ENCODE measurements at regions not wholly inside any gene's neighbourhood (a gene's known extent, or its start where the extent isn't known, plus 50 kb on each side); places are given as distances from the start of the nearest gene placed in this dataset.

- CTCF ChIA-PET, result no interaction called here
- no peak for DNase-seq
- no peak overlapping the region for H3K9ac ChIP-seq (ENCODE audit: low read length)
These were observed 760.8 kb upstream of the SEMA6D start for GRCh38 chr15:46956456-46956855.

GRCh38 chr15:46956881-46957280 is 760.4 kb upstream of the SEMA6D start:
- no peak for DNase-seq
- peaks cover 4% of the 10 kb centered on the region for H3K9me3 Mint-ChIP-seq (ENCODE audit: insufficient read depth)
- H3K4me1 Mint-ChIP-seq, result no peaks in the 10 kb centered on the region
- intact Hi-C loops (cut with micrococcal nuclease), result no loop called here
- Histone ChIP-seq H3K36me3 (replicated peaks in 1 of 2; ENCODE audit: control extremely low read depth in 1 of 2, control insufficient read depth in 1 of 2, extremely low read depth in 1 of 2, insufficient read depth in 2 of 2, low read length in 1 of 2) (no peaks in the 10 kb centered on the region), H3K27ac (ENCODE audit: low read length in 2 of 2) (no peak overlapping the region), H3K9me3 (ENCODE audit: control extremely low read depth in 1 of 3, control insufficient read depth in 2 of 3, insufficient read depth in 1 of 3, low read length in 2 of 3) (no peaks in the 10 kb centered on the region), H3K79me2 (ENCODE audit: control insufficient read depth, insufficient read depth, low read length) (no peaks in the 10 kb centered on the region), H3K4me1 (ENCODE audit: control insufficient read depth in 2 of 2, insufficient read depth in 2 of 2, low read length in 2 of 2) (no peaks in the 10 kb centered on the region), H3K4me3 (ENCODE audit: control extremely low read depth in 1 of 5, extremely low read depth in 1 of 5, insufficient read depth in 1 of 5, low read depth in 2 of 5, low read length in 4 of 5) (no peak overlapping the region), H3K4me2 (replicated peaks; ENCODE audit: low read depth, low read length, poor library complexity, severe bottlenecking) (no peak overlapping the region), H3K27me3 (replicated peaks in 1 of 4; ENCODE audit: control extremely low read depth in 1 of 4, control insufficient read depth in 3 of 4, insufficient read depth in 4 of 4, low read length in 3 of 4) (no peaks in the 10 kb centered on the region), H4K20me1 (ENCODE audit: control insufficient read depth, insufficient read depth, low read length, poor library complexity, severe bottlenecking) (no peaks in the 10 kb centered on the region), H2AFZ (ENCODE audit: insufficient read depth, low read depth, low read length, poor library complexity, severe bottlenecking) (no peak overlapping the region), H3K9ac (ENCODE audit: low read length) (no peak overlapping the region)
- TF ChIP-seq, protein P1, sequence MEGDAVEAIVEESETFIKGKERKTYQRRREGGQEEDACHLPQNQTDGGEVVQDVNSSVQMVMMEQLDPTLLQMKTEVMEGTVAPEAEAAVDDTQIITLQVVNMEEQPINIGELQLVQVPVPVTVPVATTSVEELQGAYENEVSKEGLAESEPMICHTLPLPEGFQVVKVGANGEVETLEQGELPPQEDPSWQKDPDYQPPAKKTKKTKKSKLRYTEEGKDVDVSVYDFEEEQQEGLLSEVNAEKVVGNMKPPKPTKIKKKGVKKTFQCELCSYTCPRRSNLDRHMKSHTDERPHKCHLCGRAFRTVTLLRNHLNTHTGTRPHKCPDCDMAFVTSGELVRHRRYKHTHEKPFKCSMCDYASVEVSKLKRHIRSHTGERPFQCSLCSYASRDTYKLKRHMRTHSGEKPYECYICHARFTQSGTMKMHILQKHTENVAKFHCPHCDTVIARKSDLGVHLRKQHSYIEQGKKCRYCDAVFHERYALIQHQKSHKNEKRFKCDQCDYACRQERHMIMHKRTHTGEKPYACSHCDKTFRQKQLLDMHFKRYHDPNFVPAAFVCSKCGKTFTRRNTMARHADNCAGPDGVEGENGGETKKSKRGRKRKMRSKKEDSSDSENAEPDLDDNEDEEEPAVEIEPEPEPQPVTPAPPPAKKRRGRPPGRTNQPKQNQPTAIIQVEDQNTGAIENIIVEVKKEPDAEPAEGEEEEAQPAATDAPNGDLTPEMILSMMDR (IDR thresholded peaks at IDR 0.05), result no peak
- TF ChIP-seq EZH2 (IDR thresholded peaks at IDR 0.05; ENCODE audit: borderline replicate concordance, insufficient read depth, low read depth, low read length, poor library complexity, severe bottlenecking), result no peak
- no peak overlapping the region for H3K4me3 Mint-ChIP-seq
- ChIA-PET CTCF (no interaction called here), POLR2A (no interaction called here)
- no peak for ATAC-seq (ENCODE audit: low read depth)
- no CpG with 5 or more reads among the region's 1 CpG for WGBS (ENCODE audit: insufficient coverage)
- H3K27ac Mint-ChIP-seq, result no peak overlapping the region
- H3K27me3 Mint-ChIP-seq, result no peaks in the 10 kb centered on the region

More at GRCh38 chr15:46956456-46956855, 760.8 kb upstream of the SEMA6D start:
- no peaks in the 10 kb centered on the region for H3K27me3 Mint-ChIP-seq
- Histone ChIP-seq H3K4me2 (replicated peaks; ENCODE audit: low read depth, low read length, poor library complexity, severe bottlenecking) (no peak overlapping the region), H4K20me1 (ENCODE audit: control insufficient read depth, insufficient read depth, low read length, poor library complexity, severe bottlenecking) (no peaks in the 10 kb centered on the region), H3K4me1 (ENCODE audit: control insufficient read depth in 2 of 2, insufficient read depth in 2 of 2, low read length in 2 of 2) (no peaks in the 10 kb centered on the region), H3K9me3 (ENCODE audit: control extremely low read depth in 1 of 3, control insufficient read depth in 2 of 3, insufficient read depth in 1 of 3, low read length in 2 of 3) (no peaks in the 10 kb centered on the region), H3K79me2 (ENCODE audit: control insufficient read depth, insufficient read depth, low read length) (no peaks in the 10 kb centered on the region), H3K4me3 (ENCODE audit: control extremely low read depth in 1 of 5, extremely low read depth in 1 of 5, insufficient read depth in 1 of 5, low read depth in 2 of 5, low read length in 4 of 5) (no peak overlapping the region), H3K36me3 (replicated peaks in 1 of 2; ENCODE audit: control extremely low read depth in 1 of 2, control insufficient read depth in 1 of 2, extremely low read depth in 1 of 2, insufficient read depth in 2 of 2, low read length in 1 of 2) (no peaks in the 10 kb centered on the region), H3K27me3 (replicated peaks in 1 of 4; ENCODE audit: control extremely low read depth in 1 of 4, control insufficient read depth in 3 of 4, insufficient read depth in 4 of 4, low read length in 3 of 4) (no peaks in the 10 kb centered on the region), H3K27ac (ENCODE audit: low read length in 2 of 2) (no peak overlapping the region), H2AFZ (ENCODE audit: insufficient read depth, low read depth, low read length, poor library complexity, severe bottlenecking) (no peak overlapping the region)
- no peak for ATAC-seq (ENCODE audit: low read depth)
- H3K4me1 Mint-ChIP-seq, result no peaks in the 10 kb centered on the region
- no peak overlapping the region for H3K4me3 Mint-ChIP-seq
- peaks cover 4% of the 10 kb centered on the region for H3K9me3 Mint-ChIP-seq (ENCODE audit: insufficient read depth)
- 100% methylated on average over 1 of the region's 3 CpGs for WGBS (ENCODE audit: insufficient coverage)
- no peak overlapping the region for H3K27ac Mint-ChIP-seq
- intact Hi-C loops (cut with micrococcal nuclease), result no loop called here
- no peak for TF ChIP-seq EZH2 (IDR thresholded peaks at IDR 0.05; ENCODE audit: borderline replicate concordance, insufficient read depth, low read depth, low read length, poor library complexity, severe bottlenecking)
- TF ChIP-seq, protein P1 (IDR thresholded peaks at IDR 0.05), result no peak
- POLR2A ChIA-PET, result no interaction called here

All from B cell (primary cell).